ENCODE measurements at regions not wholly inside any gene's neighbourhood (a gene's known extent, or its start where the extent isn't known, plus 50 kb on each side); places are given as distances from the start of the nearest gene placed in this dataset.
A peak's percentile ranks its signal among the peaks of the same experiment; 100 is the strongest.
"Not testable (repeated sequence)": the region's sequence is repeated elsewhere in the genome, so short reads cannot be mapped to it uniquely, and the experiment has no call there.

DNA sequence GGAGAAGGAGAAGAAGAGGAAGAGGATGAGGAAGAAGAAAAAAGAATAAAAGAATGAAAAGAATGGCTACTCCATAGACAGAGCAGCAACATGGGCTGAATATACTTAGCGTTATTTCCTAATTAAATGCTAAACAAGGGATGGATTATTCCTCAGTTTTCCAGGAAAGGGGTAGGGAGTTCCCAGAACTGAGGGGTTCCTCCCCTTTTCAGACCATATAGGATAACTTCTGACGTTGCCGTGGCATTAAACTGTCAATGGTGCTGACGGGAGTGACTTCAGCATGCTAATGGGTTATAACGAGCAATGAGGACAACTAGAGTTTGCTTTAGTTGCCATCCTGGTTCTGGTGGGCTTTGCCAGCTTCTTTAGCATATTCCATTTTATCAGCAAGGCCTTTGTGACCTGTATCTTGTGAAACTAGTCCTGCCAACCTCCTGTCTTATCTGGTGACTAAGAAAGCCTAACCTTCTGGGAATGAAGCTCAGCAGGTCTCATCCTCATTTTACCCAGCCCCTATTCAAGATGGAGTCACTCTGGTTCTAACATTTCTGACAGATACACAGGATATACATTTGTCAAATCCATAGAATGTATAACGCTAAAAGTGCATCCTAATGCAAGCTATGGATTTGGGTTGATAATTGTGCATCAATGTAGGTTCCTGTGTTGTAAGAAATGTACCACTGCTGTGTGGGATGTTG, 152.3 kb downstream of the MAIP1 start:
- DNase-seq (ENCODE audit: low read depth in 1 of 2, low spot score in 1 of 2), result no peak
- Histone ChIP-seq H3K27ac (no peak overlapping the region), H3K27me3 (no peaks in the 10 kb centered on the region), H3K9me3 (ENCODE audit: low read depth) (no peaks in the 10 kb centered on the region), H3K4me3 (no peak overlapping the region), H3K36me3 (no peaks in the 10 kb centered on the region), H3K4me1 (ENCODE audit: low read depth) (no peaks in the 10 kb centered on the region)
- TF ChIP-seq CTCF (IDR thresholded peaks at IDR 0.05; ENCODE audit: low read depth, low read length), result no peak

- TF ChIP-seq CTCF (IDR thresholded peaks at IDR 0.05; ENCODE audit: low read depth, low read length), result no peak
- Histone ChIP-seq H3K36me3 (no peaks in the 10 kb centered on the region), H3K27ac (no peak overlapping the region), H3K9me3 (ENCODE audit: low read depth) (no peaks in the 10 kb centered on the region), H3K4me3 (no peak overlapping the region), H3K4me1 (ENCODE audit: low read depth) (no peaks in the 10 kb centered on the region), H3K27me3 (no peaks in the 10 kb centered on the region)
- peak in 1 of 2 donors; percentile 27 for DNase-seq (ENCODE audit: low read depth in 1 of 2, low spot score in 1 of 2)
These were observed 154.0 kb downstream of the MAIP1 start for GRCh38 chr2:200109421-200109820.

DNA sequence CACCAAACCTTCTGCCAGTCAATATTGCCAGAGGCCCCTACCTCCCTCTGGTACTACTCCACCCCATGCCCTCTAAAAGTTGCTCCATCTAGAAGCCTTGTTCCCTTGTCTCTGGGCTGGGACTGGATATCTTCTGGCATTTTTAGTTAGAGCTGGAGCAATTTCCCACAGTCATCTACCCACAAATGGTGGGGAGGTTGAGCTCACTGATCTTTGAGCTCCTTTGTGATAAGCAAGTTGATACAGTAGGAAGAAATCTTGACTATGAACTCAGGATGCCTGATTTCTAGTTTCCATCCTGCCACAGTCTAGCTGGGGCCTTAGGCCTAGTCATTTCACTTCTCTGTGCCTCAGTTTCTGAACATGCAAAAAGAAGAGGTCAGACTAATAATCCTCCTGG, 155.0 kb downstream of the MAIP1 start:
- no peak for DNase-seq (ENCODE audit: low read depth in 1 of 2, low spot score in 1 of 2)
- Histone ChIP-seq H3K9me3 (ENCODE audit: low read depth) (no peaks in the 10 kb centered on the region), H3K27ac (no peak overlapping the region), H3K36me3 (no peaks in the 10 kb centered on the region), H3K4me3 (no peak overlapping the region), H3K27me3 (no peaks in the 10 kb centered on the region), H3K4me1 (ENCODE audit: low read depth) (no peaks in the 10 kb centered on the region)
- no peak for TF ChIP-seq CTCF (IDR thresholded peaks at IDR 0.05; ENCODE audit: low read depth, low read length)

DNA sequence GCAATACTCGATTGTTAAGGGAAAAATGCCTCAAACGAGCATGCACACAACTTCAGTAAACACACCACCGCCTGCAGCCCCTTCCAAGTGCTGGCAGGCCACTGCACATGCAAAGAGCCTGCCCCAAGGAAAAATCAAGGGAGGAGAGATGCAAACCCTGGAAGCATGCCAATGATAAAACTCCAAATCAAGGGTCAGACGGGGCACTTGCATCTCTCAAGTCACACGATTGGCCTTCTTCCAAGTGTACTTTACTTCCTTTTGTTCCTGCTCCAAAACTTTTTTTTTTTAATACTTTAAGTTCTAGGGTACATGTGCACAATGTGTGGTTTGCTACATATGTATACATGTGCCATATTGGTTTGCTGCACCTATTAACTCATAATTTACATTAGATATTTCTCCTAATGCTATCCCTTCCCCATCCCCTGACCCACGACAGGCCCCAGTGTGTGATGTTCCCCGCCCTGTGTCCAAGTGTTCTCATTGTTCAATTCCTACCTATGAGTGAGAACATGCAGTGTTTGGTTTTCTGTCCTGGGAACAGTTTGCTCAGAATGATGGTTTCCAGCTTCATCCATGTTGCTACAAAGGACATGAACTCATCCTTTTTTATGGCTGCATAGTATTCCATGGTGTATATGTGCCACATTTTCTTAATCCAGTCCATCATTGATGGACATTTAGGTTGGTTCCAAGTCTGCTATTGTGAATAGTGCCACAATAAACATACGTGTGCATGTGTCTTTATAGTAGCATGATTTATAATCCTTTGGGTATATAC, 157.8 kb downstream of the MAIP1 start:
- not testable (repeated sequence) for H3K4me3 ChIP-seq; DNase-seq (ENCODE audit: low read depth in 1 of 2, low spot score in 1 of 2); H3K36me3 ChIP-seq; H3K27me3 ChIP-seq; H3K9me3 ChIP-seq (ENCODE audit: low read depth); H3K27ac ChIP-seq; H3K4me1 ChIP-seq (ENCODE audit: low read depth)

GRCh38 chr2:200119236-200119635, 163.9 kb downstream of the MAIP1 start:
- no peaks in the 10 kb centered on the region for H3K36me3 ChIP-seq
- no peak for TF ChIP-seq CTCF (IDR thresholded peaks at IDR 0.05; ENCODE audit: low read depth, low read length)
- H3K27me3 ChIP-seq, result no peaks in the 10 kb centered on the region
- no peak for DNase-seq (ENCODE audit: low read depth in 1 of 2, low spot score in 1 of 2)
- H3K9me3 ChIP-seq (ENCODE audit: low read depth), result no peaks in the 10 kb centered on the region
- H3K4me3 ChIP-seq, result no peak overlapping the region
- H3K4me1 ChIP-seq (ENCODE audit: low read depth), result no peaks in the 10 kb centered on the region
- no peak overlapping the region for H3K27ac ChIP-seq

- no peaks in the 10 kb centered on the region for H3K4me1 ChIP-seq (ENCODE audit: low read depth)
- no peak for TF ChIP-seq CTCF (IDR thresholded peaks at IDR 0.05; ENCODE audit: low read depth, low read length)
- H3K9me3 ChIP-seq (ENCODE audit: low read depth), result no peaks in the 10 kb centered on the region
- H3K4me3 ChIP-seq, result no peak overlapping the region
- no peaks in the 10 kb centered on the region for H3K36me3 ChIP-seq
- no peak for DNase-seq (ENCODE audit: low read depth in 1 of 2, low spot score in 1 of 2)
- no peak overlapping the region for H3K27ac ChIP-seq
- no peaks in the 10 kb centered on the region for H3K27me3 ChIP-seq
These were observed 166.5 kb downstream of the MAIP1 start for GRCh38 chr2:200121931-200122330.
